ENCODE measurements at regions not wholly inside any gene's neighbourhood (a gene's known extent, or its start where the extent isn't known, plus 50 kb on each side); places are given as distances from the start of the nearest gene placed in this dataset.

DNA sequence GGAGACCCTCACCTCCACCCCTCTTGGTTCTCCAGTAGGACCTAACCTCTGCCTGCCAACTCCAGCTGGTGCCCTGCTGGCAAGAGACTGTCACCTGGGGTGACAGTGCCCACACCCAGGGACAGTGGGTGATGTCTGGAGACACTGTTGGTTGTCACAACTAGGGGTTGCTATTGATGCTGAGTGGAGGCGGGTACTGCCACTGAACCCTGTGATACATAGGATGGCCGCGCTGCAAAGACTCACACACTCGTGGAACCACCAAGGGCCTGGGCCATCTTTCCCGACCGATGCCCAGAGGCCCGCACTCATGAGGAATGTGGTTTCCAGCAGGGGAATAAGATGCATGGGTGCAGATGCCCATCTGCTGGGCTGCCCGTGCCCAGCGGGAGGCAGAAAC is 143.2 kb downstream of the SHANK2 start:
- Mint-ChIP-seq H3K36me3 (ENCODE audit: insufficient read depth) (peaks cover 12% of the 10 kb centered on the region), H3K9me3 (ENCODE audit: low read depth) (no peaks in the 10 kb centered on the region), H3K27me3 (no peaks in the 10 kb centered on the region), H3K4me3 (ENCODE audit: low read depth) (no peak overlapping the region), H3K4me1 (ENCODE audit: low read depth) (peaks cover 7% of the 10 kb centered on the region), H3K27ac (no peak overlapping the region)
- TF ChIP-seq, protein P1, sequence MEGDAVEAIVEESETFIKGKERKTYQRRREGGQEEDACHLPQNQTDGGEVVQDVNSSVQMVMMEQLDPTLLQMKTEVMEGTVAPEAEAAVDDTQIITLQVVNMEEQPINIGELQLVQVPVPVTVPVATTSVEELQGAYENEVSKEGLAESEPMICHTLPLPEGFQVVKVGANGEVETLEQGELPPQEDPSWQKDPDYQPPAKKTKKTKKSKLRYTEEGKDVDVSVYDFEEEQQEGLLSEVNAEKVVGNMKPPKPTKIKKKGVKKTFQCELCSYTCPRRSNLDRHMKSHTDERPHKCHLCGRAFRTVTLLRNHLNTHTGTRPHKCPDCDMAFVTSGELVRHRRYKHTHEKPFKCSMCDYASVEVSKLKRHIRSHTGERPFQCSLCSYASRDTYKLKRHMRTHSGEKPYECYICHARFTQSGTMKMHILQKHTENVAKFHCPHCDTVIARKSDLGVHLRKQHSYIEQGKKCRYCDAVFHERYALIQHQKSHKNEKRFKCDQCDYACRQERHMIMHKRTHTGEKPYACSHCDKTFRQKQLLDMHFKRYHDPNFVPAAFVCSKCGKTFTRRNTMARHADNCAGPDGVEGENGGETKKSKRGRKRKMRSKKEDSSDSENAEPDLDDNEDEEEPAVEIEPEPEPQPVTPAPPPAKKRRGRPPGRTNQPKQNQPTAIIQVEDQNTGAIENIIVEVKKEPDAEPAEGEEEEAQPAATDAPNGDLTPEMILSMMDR (IDR thresholded peaks at IDR 0.05; ENCODE audit: unreplicated experiment) = no peak
- DNase-seq (ENCODE audit: low spot score, unreplicated experiment) = no peak

DNA sequence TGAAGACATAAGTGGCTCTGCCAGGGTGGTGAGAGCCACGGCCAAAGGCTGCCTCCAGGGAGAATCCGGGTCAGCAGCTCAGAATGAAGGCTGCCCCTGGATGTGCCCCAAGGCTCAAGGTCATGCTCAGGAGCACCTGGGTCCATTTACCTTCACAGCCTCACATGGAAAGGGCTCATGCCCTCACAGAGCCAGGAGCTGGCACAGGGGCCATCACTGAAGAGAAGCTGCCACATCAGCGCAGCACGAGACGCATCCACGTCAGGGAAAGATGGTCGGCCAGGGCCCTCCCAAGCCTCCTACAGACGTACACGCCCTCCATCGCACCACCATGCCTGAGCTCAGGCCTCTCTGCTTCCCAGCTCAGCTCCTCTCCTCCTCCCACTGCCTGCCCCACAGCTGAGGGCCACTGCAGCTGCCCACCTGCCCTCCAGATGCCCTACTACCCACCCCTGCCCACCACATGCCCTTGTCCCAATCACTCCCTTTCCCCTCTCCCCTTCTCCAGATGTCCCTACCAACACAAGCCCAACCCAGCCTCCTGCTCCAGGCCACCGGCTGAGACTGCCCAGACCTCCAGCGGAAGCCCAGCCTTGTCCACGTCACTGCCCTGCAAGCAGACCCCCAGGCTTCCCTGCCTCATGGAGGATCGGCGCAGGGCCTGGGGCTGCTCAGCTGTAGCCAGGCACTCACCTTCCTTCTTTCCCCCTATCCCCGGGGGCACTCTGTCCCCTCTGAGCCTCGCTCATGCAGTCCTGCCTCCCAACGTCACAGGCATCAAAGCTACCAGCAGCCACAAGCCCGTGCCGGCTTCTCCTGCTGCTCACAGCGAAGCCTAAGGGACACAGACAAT is 144.1 kb downstream of the SHANK2 start:
- DNase-seq (ENCODE audit: low spot score, unreplicated experiment) = no peak
- Mint-ChIP-seq H3K36me3 (ENCODE audit: insufficient read depth) (peaks cover 12% of the 10 kb centered on the region), H3K4me1 (ENCODE audit: low read depth) (peaks cover 7% of the 10 kb centered on the region), H3K4me3 (ENCODE audit: low read depth) (no peak overlapping the region), H3K27ac (no peak overlapping the region), H3K9me3 (ENCODE audit: low read depth) (no peaks in the 10 kb centered on the region), H3K27me3 (no peaks in the 10 kb centered on the region)
- TF ChIP-seq, protein P1 (IDR thresholded peaks at IDR 0.05; ENCODE audit: unreplicated experiment) = no peak

DNA sequence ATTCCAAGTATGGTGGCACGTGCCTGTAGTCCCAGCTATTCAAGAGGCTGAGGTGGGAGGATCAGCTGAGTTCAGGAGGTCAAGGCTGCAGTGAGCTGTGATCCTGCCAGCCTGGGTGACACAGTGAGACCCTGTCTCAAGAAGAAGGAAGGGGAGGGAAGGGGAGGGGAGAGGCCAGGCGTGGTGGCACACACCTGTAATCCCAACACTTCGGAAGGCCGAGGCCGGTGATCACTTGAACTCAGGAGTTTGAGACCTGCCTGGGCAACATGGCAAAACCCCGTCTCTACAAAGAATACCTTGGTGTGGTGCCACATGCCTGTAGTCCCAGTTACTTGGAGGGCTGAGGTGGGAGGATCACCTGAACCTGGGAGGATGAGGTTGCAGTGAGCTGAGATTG is 145.7 kb downstream of the SHANK2 start:
- H3K36me3 Mint-ChIP-seq (ENCODE audit: insufficient read depth) = peaks cover 6% of the 10 kb centered on the region

DNA sequence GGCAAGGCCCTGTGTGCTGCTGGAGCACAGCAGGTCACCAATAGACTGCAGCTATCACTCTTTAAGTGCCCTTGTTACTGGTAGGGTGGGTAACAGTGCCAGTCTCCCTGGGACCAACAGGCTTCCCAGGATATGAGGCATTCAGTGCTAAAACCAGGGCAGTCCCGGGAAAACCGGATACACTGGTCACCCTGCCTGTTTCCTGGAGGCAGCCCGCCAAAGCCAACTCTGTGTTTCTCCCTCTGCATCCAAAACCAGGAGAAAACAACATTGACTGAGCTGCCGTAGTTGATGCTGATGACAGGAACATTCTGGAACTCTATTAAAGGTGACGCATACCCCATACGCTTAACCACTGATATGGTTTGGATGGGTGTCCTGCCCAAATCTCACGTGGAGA is 149.1 kb downstream of the SHANK2 start:
- Mint-ChIP-seq H3K4me1 (ENCODE audit: low read depth) (no peaks in the 10 kb centered on the region), H3K4me3 (ENCODE audit: low read depth) (no peak overlapping the region), H3K9me3 (ENCODE audit: low read depth) (no peaks in the 10 kb centered on the region), H3K27me3 (no peaks in the 10 kb centered on the region), H3K27ac (no peak overlapping the region), H3K36me3 (ENCODE audit: insufficient read depth) (peaks cover 11% of the 10 kb centered on the region)
- DNase-seq (ENCODE audit: low spot score, unreplicated experiment) = no peak
- TF ChIP-seq, protein P1 (IDR thresholded peaks at IDR 0.05; ENCODE audit: unreplicated experiment) = no peak

More for the DNA sequence above, 145.7 kb downstream of the SHANK2 start:
- Mint-ChIP-seq H3K9me3 (ENCODE audit: low read depth) (no peaks in the 10 kb centered on the region), H3K4me1 (ENCODE audit: low read depth) (no peaks in the 10 kb centered on the region), H3K27me3 (no peaks in the 10 kb centered on the region), H3K4me3 (ENCODE audit: low read depth) (no peak overlapping the region), H3K27ac (peak overlapping the region; percentile 71)
- TF ChIP-seq, protein P1 (IDR thresholded peaks at IDR 0.05; ENCODE audit: unreplicated experiment) = no peak
- no peak for DNase-seq (ENCODE audit: low spot score, unreplicated experiment)

DNA sequence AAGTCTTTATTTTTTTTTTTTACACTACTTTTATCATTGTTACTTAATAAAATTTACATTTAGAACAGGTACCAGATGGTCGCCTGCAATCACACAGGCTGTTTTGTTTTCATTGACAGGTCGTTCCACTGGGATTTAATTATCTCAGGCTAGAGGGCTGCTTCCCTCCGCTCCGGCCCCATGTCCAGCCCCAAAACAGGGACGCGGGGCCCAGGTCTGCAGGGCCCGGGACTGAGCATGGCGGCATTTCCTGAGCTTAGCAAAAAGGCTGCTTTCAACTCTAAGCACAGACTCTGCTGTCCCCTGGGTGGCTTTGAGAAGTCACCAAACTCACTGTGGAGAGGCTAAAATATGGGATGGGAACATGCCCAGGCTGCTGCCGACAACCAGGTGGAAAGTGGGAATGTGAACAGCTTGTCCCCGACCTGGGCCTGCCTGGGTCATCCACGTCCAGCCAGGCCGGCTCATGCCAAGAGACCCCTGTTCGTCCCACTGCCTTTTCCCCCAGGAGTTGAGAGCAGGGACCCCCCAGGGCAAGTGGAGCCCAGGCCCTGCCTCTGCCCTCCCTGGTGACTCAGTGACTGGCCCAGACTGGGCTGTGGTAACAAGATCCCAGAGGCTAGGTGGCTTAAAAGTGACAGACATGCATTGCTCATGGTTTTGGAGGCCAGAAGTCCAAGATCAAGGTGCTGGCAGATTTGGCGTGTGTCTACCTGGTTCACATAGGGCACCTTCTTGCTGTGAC is 150.0 kb downstream of the SHANK2 start:
- H3K36me3 Mint-ChIP-seq (ENCODE audit: insufficient read depth) = peaks cover 14% of the 10 kb centered on the region

More for the DNA sequence above, 150.0 kb downstream of the SHANK2 start:
- Mint-ChIP-seq H3K27ac (no peak overlapping the region), H3K27me3 (no peaks in the 10 kb centered on the region), H3K4me3 (ENCODE audit: low read depth) (no peak overlapping the region), H3K9me3 (ENCODE audit: low read depth) (no peaks in the 10 kb centered on the region), H3K4me1 (ENCODE audit: low read depth) (no peaks in the 10 kb centered on the region)
- no peak for DNase-seq (ENCODE audit: low spot score, unreplicated experiment)
- TF ChIP-seq, protein P1 (IDR thresholded peaks at IDR 0.05; ENCODE audit: unreplicated experiment) = no peak
